Progenitor cell of endocrine pancreas (in vitro differentiated cells): ENCODE measurements at regions not wholly inside any gene's neighbourhood (a gene's known extent, or its start where the extent isn't known, plus 50 kb on each side); places are given as distances from the start of the nearest gene placed in this dataset.

Experiments
- DNase-seq: peaks from one replicate; pipeline ENCODE4 v3.0.0; 2021; ENCODE audit warnings: low spot score; ENCODE audit not compliant: unreplicated experiment
- H3K27ac Mint-ChIP-seq: 2 replicates; pipeline ENCODE4 v1.8.0; 2021; ENCODE audit warnings: mild to moderate bottlenecking, moderate library complexity, mixed read lengths
- H3K27me3 Mint-ChIP-seq: 2 replicates; pipeline ENCODE4 v1.8.0; 2021; ENCODE audit warnings: mixed read lengths
- H3K36me3 Mint-ChIP-seq: 2 replicates; pipeline ENCODE4 v1.8.0; 2022; ENCODE audit warnings: mixed read lengths; ENCODE audit not compliant: insufficient read depth
- H3K4me1 Mint-ChIP-seq: 2 replicates; pipeline ENCODE4 v1.8.0; 2021; ENCODE audit warnings: low read depth, mixed read lengths
- H3K4me3 Mint-ChIP-seq: 2 replicates; pipeline ENCODE4 v1.8.0; 2021; ENCODE audit warnings: low read depth, mild to moderate bottlenecking, moderate library complexity, mixed read lengths
- H3K9me3 Mint-ChIP-seq: 2 replicates; pipeline ENCODE4 v1.8.0; 2021; ENCODE audit warnings: low read depth, mixed read lengths
- TF ChIP-seq, protein P1 (sequence below): fragments of 200-600 bp; sonication (generic); IDR thresholded peaks from one replicate; pipeline ENCODE4 v1.5.0; 2021; ENCODE audit warnings: antibody characterized with exemption, mild to moderate bottlenecking; ENCODE audit not compliant: unreplicated experiment

DNA sequence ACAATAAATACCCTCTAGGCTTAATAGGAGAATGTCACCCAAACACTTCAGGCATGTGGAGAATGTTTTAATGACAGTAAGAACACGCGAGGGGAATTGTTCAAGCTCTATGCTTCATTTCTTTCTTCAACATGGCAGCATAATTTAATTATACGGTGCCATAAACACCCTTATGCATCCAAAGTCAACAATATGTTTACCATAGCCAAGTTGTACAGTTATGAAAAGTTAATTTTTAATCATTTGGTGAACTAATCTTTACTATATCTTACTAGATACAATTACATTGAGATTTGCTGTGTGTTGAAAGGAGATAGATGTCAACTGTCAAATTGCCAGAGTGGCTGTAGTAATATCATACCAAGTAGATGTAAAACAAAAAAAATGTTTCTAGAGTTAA lies 185.9 kb upstream of the NBEA start:
- Mint-ChIP-seq H3K27ac (no peak overlapping the region), H3K4me3 (no peak overlapping the region), H3K36me3 (no peaks in the 10 kb centered on the region), H3K27me3 (no peaks in the 10 kb centered on the region), H3K4me1 (peaks cover under 1% of the 10 kb centered on the region), H3K9me3 (no peaks in the 10 kb centered on the region)
- no peak for DNase-seq
- TF ChIP-seq, protein P1, sequence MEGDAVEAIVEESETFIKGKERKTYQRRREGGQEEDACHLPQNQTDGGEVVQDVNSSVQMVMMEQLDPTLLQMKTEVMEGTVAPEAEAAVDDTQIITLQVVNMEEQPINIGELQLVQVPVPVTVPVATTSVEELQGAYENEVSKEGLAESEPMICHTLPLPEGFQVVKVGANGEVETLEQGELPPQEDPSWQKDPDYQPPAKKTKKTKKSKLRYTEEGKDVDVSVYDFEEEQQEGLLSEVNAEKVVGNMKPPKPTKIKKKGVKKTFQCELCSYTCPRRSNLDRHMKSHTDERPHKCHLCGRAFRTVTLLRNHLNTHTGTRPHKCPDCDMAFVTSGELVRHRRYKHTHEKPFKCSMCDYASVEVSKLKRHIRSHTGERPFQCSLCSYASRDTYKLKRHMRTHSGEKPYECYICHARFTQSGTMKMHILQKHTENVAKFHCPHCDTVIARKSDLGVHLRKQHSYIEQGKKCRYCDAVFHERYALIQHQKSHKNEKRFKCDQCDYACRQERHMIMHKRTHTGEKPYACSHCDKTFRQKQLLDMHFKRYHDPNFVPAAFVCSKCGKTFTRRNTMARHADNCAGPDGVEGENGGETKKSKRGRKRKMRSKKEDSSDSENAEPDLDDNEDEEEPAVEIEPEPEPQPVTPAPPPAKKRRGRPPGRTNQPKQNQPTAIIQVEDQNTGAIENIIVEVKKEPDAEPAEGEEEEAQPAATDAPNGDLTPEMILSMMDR: no peak

DNA sequence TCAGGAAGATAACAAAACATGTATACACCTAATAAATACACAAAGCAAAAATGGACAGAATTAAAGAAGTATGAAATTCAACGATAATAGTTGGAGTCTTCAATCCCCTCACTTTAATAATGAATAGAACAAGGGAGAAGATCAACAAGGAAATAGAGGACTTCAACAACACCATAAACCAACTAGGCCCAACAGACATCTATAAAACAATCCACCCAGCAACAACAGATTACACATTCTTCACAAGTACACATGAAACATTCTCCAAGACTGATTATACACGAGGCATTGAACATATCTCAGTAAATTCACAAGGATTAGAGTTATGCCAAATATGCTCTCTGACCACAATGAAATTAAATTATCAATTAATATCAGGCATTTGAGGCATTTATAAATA lies 185.5 kb upstream of the NBEA start:
- Mint-ChIP-seq H3K9me3 (no peaks in the 10 kb centered on the region), H3K36me3 (no peaks in the 10 kb centered on the region), H3K4me1 (no peaks in the 10 kb centered on the region), H3K27me3 (no peaks in the 10 kb centered on the region), H3K27ac (no peak overlapping the region), H3K4me3 (no peak overlapping the region)
- no peak for DNase-seq
- TF ChIP-seq, protein P1: no peak

DNA sequence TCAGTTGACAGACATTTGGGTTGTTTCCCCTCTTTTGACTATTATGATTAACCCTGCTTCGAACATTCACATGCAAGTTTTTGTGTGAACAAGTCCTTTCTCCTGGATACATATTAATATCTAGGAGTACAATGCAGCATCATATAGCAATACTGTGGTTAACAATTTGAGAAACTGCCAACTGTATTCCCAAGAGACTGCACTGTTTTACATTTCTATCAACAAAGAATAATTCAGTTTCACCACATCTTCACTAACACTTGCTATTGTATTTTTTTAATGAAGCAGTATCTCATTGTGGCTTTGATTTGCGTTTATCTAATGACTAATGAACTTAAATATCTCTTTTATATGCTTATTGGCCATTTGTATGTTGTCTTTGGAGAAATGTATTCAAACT lies 184.6 kb upstream of the NBEA start:
- TF ChIP-seq, protein P1: no peak
- no peaks in the 10 kb centered on the region for H3K9me3 Mint-ChIP-seq
- H3K4me1 Mint-ChIP-seq: no peaks in the 10 kb centered on the region
- no peaks in the 10 kb centered on the region for H3K27me3 Mint-ChIP-seq
- no peak for DNase-seq
- H3K27ac Mint-ChIP-seq: no peak overlapping the region
- H3K36me3 Mint-ChIP-seq: no peaks in the 10 kb centered on the region
- no peak overlapping the region for H3K4me3 Mint-ChIP-seq

DNA sequence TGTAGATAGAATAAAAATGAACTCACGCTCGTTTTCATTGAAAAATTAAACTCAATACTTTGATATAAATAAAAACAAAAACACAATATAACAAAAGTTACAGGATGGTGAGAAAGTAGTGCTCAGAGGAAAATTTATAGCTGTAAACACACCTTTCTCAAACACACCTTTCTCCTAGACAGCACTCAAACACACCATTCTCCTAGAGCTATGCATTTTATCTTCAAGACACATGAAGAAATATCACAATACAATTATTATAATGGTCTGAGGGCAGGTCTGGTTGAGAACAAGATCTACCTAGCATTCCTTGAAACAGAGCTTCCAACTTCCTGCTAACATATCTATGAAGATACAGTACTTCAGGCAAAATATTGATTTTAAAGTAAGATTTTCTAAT lies 183.4 kb upstream of the NBEA start:
- no peak for DNase-seq
- H3K9me3 Mint-ChIP-seq: no peaks in the 10 kb centered on the region
- H3K4me1 Mint-ChIP-seq: no peaks in the 10 kb centered on the region
- no peaks in the 10 kb centered on the region for H3K36me3 Mint-ChIP-seq
- TF ChIP-seq, protein P1: no peak
- H3K27me3 Mint-ChIP-seq: no peaks in the 10 kb centered on the region
- H3K4me3 Mint-ChIP-seq: no peak overlapping the region
- H3K27ac Mint-ChIP-seq: no peak overlapping the region

DNA sequence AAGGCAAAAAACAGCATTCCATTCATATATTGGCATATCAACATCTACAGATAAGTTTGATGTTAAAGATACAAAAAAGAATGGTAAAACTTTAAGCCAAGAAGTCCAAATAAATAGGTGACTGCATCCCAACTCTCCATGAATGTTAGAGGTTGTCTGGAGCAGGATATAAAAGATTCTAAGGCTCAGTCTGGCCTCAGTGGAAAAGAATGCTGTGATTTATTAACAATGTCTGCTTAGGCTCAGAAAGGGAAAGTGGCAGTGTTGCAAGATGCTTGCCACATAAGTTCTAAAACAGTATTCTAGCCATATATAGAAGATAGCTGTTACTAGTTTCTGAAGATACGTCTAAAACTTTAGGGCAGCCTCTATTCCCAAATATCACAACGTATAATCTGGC lies 179.8 kb upstream of the NBEA start:
- TF ChIP-seq, protein P1: no peak
- DNase-seq: no peak
- Mint-ChIP-seq H3K9me3 (peaks cover 8% of the 10 kb centered on the region), H3K36me3 (no peaks in the 10 kb centered on the region), H3K4me3 (no peak overlapping the region), H3K27me3 (no peaks in the 10 kb centered on the region), H3K27ac (no peak overlapping the region), H3K4me1 (no peaks in the 10 kb centered on the region)
